Smooth muscle cell (in vitro differentiated cells): ENCODE measurements at regions not wholly inside any gene's neighbourhood (a gene's known extent, or its start where the extent isn't known, plus 50 kb on each side); places are given as distances from the start of the nearest gene placed in this dataset.

Experiments
- DNase-seq: peaks from one replicate; lab custom pipeline; 2025; ENCODE audit not compliant: unreplicated experiment; lab: John Stamatoyannopoulos, UW
- H2AFZ ChIP-seq: fragments of 200-600 bp; sonication (generic); 2 replicates; pipeline ENCODE4 v1.6.0; 2016; ENCODE audit warnings: antibody characterized with exemption, low read depth, mild to moderate bottlenecking
- H3F3A ChIP-seq: fragments of 200-600 bp; sonication (generic); 2 replicates; pipeline ENCODE4 v1.6.0; 2017; ENCODE audit warnings: antibody characterized with exemption, low read depth
- H3K27ac ChIP-seq: fragments of 200-600 bp; sonication (generic); 2 replicates; pipeline ENCODE4 v1.5.1; 2016; ENCODE audit warnings: low read depth, mild to moderate bottlenecking
- H3K27me3 ChIP-seq: fragments of 200-600 bp; sonication (generic); 2 replicates; pipeline ENCODE4 v1.6.1; 2016; ENCODE audit warnings: low read depth, mild to moderate bottlenecking
- H3K36me3 ChIP-seq: fragments of 200-600 bp; sonication (generic); 2 replicates; pipeline ENCODE4 v1.5.1; 2016; ENCODE audit warnings: low read depth
- H3K4me1 ChIP-seq: fragments of 200-600 bp; sonication (generic); 2 replicates; pipeline ENCODE4 v1.5.1; 2016; ENCODE audit warnings: low read depth
- H3K4me2 ChIP-seq: fragments of 200-600 bp; sonication (generic); 2 replicates; pipeline ENCODE4 v1.6.0; 2016; ENCODE audit warnings: mild to moderate bottlenecking
- H3K4me3 ChIP-seq: fragments of 200-600 bp; sonication (generic); 2 replicates; pipeline ENCODE4 v1.5.1; 2016; ENCODE audit warnings: mild to moderate bottlenecking
- H3K79me2 ChIP-seq: fragments of 200-600 bp; sonication (generic); 2 replicates; pipeline ENCODE4 v1.6.0; 2016; ENCODE audit warnings: low read depth, mild to moderate bottlenecking
- H3K9ac ChIP-seq: fragments of 200-600 bp; sonication (generic); 2 replicates; pipeline ENCODE4 v1.6.0; 2016; ENCODE audit warnings: low read depth
- H3K9me3 ChIP-seq: fragments of 200-600 bp; sonication (generic); replicated peaks from 2 replicates; pipeline ENCODE4 v1.5.1; 2016; ENCODE audit warnings: low read depth
- H4K20me1 ChIP-seq: fragments of 200-600 bp; sonication (generic); 2 replicates; pipeline ENCODE4 v1.6.0; 2016; ENCODE audit warnings: low read depth
- WGBS: methylation state at CpG from one replicate; pipeline ENCODE4 v1.1.7; 2016; ENCODE audit warnings: low lambda C conversion rate; 5-methylcytosine and 5-hydroxymethylcytosine counted together
- TF ChIP-seq, protein P1 (sequence below): fragments of 200-600 bp; sonication (generic); IDR thresholded peaks from 2 replicates; pipeline ENCODE4 v1.5.1; 2017; ENCODE audit warnings: borderline replicate concordance, mild to moderate bottlenecking, antibody characterized with exemption; ENCODE audit not compliant: insufficient read depth, poor library complexity, severe bottlenecking

DNA sequence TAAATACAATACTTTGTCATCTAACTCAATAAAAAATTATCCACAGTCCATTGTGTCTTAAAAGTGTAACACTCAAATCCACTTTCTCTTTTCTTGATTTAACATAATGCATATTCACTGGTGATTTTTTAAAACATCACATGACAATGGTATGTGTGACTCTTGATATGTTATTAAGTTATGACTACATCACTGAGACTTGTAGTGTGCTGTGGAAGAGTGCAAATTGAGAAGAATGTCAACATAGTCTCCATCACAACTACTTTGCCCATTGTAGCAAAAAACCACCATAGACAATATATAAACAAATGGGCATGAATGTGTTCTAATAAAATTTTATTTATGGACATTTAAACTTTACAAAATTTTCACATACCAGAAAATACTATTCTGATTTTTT is 380.7 kb upstream of the PMFBP1 start:
- H3K4me2 ChIP-seq: no peak overlapping the region
- no peaks in the 10 kb centered on the region for H3K4me1 ChIP-seq
- H4K20me1 ChIP-seq: no peaks in the 10 kb centered on the region
- no peaks in the 10 kb centered on the region for H3F3A ChIP-seq
- no peaks in the 10 kb centered on the region for H3K79me2 ChIP-seq
- H3K9ac ChIP-seq: no peak overlapping the region
- H2AFZ ChIP-seq: no peak overlapping the region
- H3K27ac ChIP-seq: no peak overlapping the region
- no peak for DNase-seq
- TF ChIP-seq, protein P1, sequence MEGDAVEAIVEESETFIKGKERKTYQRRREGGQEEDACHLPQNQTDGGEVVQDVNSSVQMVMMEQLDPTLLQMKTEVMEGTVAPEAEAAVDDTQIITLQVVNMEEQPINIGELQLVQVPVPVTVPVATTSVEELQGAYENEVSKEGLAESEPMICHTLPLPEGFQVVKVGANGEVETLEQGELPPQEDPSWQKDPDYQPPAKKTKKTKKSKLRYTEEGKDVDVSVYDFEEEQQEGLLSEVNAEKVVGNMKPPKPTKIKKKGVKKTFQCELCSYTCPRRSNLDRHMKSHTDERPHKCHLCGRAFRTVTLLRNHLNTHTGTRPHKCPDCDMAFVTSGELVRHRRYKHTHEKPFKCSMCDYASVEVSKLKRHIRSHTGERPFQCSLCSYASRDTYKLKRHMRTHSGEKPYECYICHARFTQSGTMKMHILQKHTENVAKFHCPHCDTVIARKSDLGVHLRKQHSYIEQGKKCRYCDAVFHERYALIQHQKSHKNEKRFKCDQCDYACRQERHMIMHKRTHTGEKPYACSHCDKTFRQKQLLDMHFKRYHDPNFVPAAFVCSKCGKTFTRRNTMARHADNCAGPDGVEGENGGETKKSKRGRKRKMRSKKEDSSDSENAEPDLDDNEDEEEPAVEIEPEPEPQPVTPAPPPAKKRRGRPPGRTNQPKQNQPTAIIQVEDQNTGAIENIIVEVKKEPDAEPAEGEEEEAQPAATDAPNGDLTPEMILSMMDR: no peak
- no peaks in the 10 kb centered on the region for H3K27me3 ChIP-seq
- H3K36me3 ChIP-seq: no peaks in the 10 kb centered on the region
- no peaks in the 10 kb centered on the region for H3K9me3 ChIP-seq
- H3K4me3 ChIP-seq: no peak overlapping the region

DNA sequence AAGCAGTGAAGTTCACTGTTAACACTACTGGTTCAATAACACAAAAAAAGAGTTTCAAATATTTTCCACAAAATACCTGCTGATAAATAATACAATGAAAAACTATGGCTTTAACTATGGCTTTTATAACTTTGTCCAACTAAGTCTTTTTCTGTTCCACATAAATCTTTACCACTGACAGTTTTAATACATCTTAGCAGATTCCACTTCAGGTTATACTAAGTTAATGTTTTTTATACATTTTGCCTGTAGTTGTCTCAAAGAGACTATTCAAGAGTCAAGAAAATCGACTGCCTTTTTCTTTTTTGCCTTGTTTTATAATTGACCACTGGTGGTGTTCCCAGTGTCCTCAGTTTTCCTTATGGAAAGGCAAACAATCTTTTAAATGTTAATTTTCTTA is 379.7 kb upstream of the PMFBP1 start:
- Histone ChIP-seq H2AFZ (no peak overlapping the region), H3K4me3 (no peak overlapping the region), H3F3A (no peaks in the 10 kb centered on the region), H3K4me2 (no peak overlapping the region), H3K79me2 (no peaks in the 10 kb centered on the region), H3K36me3 (no peaks in the 10 kb centered on the region), H3K9me3 (no peaks in the 10 kb centered on the region), H3K4me1 (no peaks in the 10 kb centered on the region), H3K27me3 (no peaks in the 10 kb centered on the region), H3K27ac (no peak overlapping the region), H3K9ac (no peak overlapping the region), H4K20me1 (no peaks in the 10 kb centered on the region)
- TF ChIP-seq, protein P1: no peak
- WGBS: 96% methylated on average over 1 of the region's 1 CpG
- DNase-seq: no peak

DNA sequence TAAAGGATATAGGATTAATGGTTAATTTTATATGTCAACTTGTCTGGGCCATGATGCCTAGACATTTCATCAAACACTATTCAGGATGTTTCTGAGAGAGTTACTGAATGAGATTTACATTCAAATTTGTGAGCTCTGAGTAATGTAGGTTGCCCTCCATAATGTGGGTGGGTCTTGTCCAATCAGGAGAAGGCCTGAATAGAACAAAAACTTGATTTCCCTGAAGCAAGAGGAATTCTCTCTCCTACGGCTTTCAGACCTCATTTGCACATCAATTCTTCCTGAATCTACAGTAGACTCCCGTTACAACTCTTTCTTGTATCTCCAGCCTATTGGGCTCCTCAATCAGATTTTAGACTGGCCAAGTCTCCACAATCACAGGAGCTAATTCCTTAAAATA is 377.9 kb upstream of the PMFBP1 start:
- WGBS: 97% methylated on average over 2 of the region's 2 CpGs

DNA sequence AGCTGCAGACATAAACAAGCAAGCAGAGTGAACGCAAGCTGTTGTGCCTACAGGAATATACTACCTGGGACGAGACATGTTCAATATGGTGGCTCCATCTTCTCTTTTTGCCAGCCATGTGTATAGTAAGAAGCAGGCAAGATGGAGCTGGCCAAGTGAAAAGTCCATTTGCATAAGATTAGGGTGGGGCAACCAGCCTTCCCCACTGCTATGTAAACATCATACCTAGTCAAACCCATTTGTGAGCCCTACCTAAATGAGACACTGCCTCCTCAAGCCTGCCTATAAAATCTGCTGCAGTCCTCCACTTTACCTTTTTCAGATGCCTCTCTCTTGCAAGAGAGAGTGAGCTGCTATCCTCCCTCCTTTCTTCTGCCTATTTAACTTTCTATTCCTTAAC is 370.1 kb upstream of the PMFBP1 start:
- no peaks in the 10 kb centered on the region for H3K9me3 ChIP-seq
- peaks cover 2% of the 10 kb centered on the region for H3K4me1 ChIP-seq
- H4K20me1 ChIP-seq: no peaks in the 10 kb centered on the region
- H2AFZ ChIP-seq: no peak overlapping the region
- no peak overlapping the region for H3K27ac ChIP-seq
- no peaks in the 10 kb centered on the region for H3F3A ChIP-seq
- no peak overlapping the region for H3K9ac ChIP-seq
- H3K79me2 ChIP-seq: no peaks in the 10 kb centered on the region
- H3K4me3 ChIP-seq: no peak overlapping the region
- no peaks in the 10 kb centered on the region for H3K27me3 ChIP-seq
- no peak for DNase-seq
- 96% methylated on average over 2 of the region's 2 CpGs for WGBS
- no peak overlapping the region for H3K4me2 ChIP-seq
- H3K36me3 ChIP-seq: no peaks in the 10 kb centered on the region
- TF ChIP-seq, protein P1: no peak

More for the DNA sequence above, 377.9 kb upstream of the PMFBP1 start:
- no peak overlapping the region for H2AFZ ChIP-seq
- DNase-seq: no peak
- no peak overlapping the region for H3K27ac ChIP-seq
- H4K20me1 ChIP-seq: no peaks in the 10 kb centered on the region
- H3K4me1 ChIP-seq: no peaks in the 10 kb centered on the region
- no peak overlapping the region for H3K9ac ChIP-seq
- no peak overlapping the region for H3K4me2 ChIP-seq
- no peaks in the 10 kb centered on the region for H3K36me3 ChIP-seq
- no peaks in the 10 kb centered on the region for H3F3A ChIP-seq
- TF ChIP-seq, protein P1: no peak
- H3K79me2 ChIP-seq: no peaks in the 10 kb centered on the region
- no peak overlapping the region for H3K4me3 ChIP-seq
- no peaks in the 10 kb centered on the region for H3K9me3 ChIP-seq
- H3K27me3 ChIP-seq: no peaks in the 10 kb centered on the region
